Transverse colon (tissue), 3 donors: ENCODE measurements at regions not wholly inside any gene's neighbourhood (a gene's known extent, or its start where the extent isn't known, plus 50 kb on each side); places are given as distances from the start of the nearest gene placed in this dataset.

Experiments used
- CTCF ChIP-seq, 5 experiments: fragments of 200-600 bp in 3 of 5; fragments of 450-650 bp in 2 of 5; sonication (generic) in 3 of 5; IDR thresholded peaks; 1 replicate in 2 of 5; 2 replicates in 3 of 5; pipeline ENCODE4 v1.5.1; 2016 to 2017; ENCODE audit warnings: antibody characterized with exemption in 5 of 5, inconsistent platforms in 3 of 5, mild to moderate bottlenecking in 2 of 5, moderate library complexity in 1 of 5
- EP300 ChIP-seq: sonication (generic); formaldehyde crosslinking; IDR thresholded peaks from one replicate; pipeline ENCODE4 v1.6.1; 2017; ENCODE audit warnings: antibody characterized with exemption, low read depth
- POLR2A ChIP-seq: fragments of 450-650 bp; IDR thresholded peaks from one replicate; pipeline ENCODE4 v1.6.1; 2016; ENCODE audit warnings: antibody characterized with exemption, mild to moderate bottlenecking, moderate library complexity

DNA sequence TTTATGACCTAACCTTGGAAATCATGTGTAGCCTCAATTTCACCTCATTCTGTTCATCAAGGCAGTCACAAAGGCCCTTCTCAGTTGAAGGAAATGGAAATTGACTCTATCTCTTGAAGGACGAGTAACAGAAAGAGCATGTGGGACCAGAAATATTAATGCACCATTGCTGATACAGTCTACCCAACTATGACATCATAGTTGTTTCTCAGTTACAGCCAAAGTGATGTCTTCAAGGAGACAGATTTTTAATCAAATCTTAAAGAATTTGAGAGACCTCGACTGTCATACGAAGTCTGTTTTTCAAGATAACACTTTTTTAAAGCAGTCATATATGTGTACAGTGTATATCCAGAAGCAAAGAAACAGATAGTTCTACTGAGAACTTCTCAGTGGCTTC, 335.7 kb upstream of the PHF14 start:
- TF ChIP-seq CTCF (IDR thresholded peaks at IDR 0.05), result no peak
- no peak for TF ChIP-seq EP300
- TF ChIP-seq POLR2A, result no peak
